Brain microvascular endothelial cell (primary cell): ENCODE measurements at regions not wholly inside any gene's neighbourhood (a gene's known extent, or its start where the extent isn't known, plus 50 kb on each side); places are given as distances from the start of the nearest gene placed in this dataset.

Experiments
- DNase-seq: peaks from one replicate; pipeline ENCODE4 v3.0.0-alpha.2; 2020
- H3K27ac ChIP-seq: fragments of 250-450 bp; sonication (Bioruptor Pico); 2 replicates; pipeline ENCODE4 v1.5.1; 2020; ENCODE audit warnings: mild to moderate bottlenecking, moderate library complexity
- H3K27me3 ChIP-seq: fragments of 250-450 bp; sonication (Bioruptor Pico); replicated peaks from 2 replicates; pipeline ENCODE4 v1.5.1; 2020; ENCODE audit warnings: mild to moderate bottlenecking
- H3K36me3 ChIP-seq: fragments of 250-450 bp; sonication (Bioruptor Pico); replicated peaks from 2 replicates; pipeline ENCODE4 v1.5.1; 2020; ENCODE audit warnings: mild to moderate bottlenecking
- H3K4me3 ChIP-seq: 2 replicates; pipeline ENCODE4 v1.5.1; 2011; ENCODE audit warnings: low read depth, mild to moderate bottlenecking, control low read depth, low read length, moderate library complexity
- in situ Hi-C: cut with HindIII; loops from 2 replicates; pipeline ENCODE4 v1.10.0; 2017; ENCODE audit warnings: low sequenced_read_pairs, low pct_ligation_motif_present
- TF ChIP-seq, protein P1 (sequence below): IDR thresholded peaks from 2 replicates; pipeline ENCODE4 v1.5.1; 2011; ENCODE audit warnings: low read depth, mild to moderate bottlenecking, moderate library complexity, low read length, control low read depth, inconsistent platforms; ENCODE audit errors: missing control alignments

DNA sequence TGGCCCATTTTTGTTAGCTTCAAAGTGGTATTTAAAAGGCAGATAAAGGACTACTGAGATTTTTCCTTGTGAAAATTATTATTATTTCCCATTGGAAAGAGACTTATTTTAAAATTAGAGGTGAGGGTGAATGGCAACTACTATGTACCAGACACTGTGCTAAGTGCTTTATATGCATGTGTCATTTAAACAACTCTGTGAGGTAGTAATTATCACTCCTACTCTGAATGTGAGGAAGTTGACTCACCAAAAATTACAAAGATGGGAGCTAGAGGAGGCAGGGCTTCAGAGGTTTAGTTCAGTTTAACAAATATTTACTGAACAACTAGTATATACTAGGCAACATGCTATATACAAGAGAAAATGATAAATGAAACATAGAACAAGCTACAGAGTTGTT is 78.2 kb downstream of the MSL3 start:
- no peaks in the 10 kb centered on the region for H3K27me3 ChIP-seq
- TF ChIP-seq, protein P1, sequence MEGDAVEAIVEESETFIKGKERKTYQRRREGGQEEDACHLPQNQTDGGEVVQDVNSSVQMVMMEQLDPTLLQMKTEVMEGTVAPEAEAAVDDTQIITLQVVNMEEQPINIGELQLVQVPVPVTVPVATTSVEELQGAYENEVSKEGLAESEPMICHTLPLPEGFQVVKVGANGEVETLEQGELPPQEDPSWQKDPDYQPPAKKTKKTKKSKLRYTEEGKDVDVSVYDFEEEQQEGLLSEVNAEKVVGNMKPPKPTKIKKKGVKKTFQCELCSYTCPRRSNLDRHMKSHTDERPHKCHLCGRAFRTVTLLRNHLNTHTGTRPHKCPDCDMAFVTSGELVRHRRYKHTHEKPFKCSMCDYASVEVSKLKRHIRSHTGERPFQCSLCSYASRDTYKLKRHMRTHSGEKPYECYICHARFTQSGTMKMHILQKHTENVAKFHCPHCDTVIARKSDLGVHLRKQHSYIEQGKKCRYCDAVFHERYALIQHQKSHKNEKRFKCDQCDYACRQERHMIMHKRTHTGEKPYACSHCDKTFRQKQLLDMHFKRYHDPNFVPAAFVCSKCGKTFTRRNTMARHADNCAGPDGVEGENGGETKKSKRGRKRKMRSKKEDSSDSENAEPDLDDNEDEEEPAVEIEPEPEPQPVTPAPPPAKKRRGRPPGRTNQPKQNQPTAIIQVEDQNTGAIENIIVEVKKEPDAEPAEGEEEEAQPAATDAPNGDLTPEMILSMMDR = no peak
- in situ Hi-C loops = no loop called here

DNA sequence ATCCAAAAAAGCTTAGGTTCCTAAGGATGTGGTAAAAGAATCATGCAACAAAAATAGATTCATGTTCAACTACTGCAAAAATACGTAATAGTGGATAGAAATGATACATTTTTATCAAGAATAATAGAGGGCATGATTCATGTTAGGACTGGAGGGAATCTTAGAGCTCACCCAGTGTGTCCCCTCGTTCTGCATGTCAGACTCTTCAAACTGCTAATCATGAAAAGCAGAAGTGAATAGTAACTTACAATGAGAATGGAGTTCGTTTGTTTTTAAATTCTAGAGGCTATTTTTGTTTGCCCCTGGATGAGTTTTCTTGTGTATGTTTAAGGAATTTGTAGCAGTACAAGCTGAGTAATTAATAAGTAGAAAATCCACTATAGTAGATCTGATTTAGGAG is 79.4 kb downstream of the MSL3 start:
- Histone ChIP-seq H3K27me3 (no peaks in the 10 kb centered on the region), H3K36me3 (no peaks in the 10 kb centered on the region), H3K4me3 (no peak overlapping the region), H3K27ac (no peak overlapping the region)
- TF ChIP-seq, protein P1 = no peak
- in situ Hi-C loops = no loop called here
- DNase-seq = no peak

More for the DNA sequence above, 78.2 kb downstream of the MSL3 start:
- Histone ChIP-seq H3K36me3 (no peaks in the 10 kb centered on the region), H3K27ac (no peak overlapping the region), H3K4me3 (no peak overlapping the region)
- DNase-seq = no peak

DNA sequence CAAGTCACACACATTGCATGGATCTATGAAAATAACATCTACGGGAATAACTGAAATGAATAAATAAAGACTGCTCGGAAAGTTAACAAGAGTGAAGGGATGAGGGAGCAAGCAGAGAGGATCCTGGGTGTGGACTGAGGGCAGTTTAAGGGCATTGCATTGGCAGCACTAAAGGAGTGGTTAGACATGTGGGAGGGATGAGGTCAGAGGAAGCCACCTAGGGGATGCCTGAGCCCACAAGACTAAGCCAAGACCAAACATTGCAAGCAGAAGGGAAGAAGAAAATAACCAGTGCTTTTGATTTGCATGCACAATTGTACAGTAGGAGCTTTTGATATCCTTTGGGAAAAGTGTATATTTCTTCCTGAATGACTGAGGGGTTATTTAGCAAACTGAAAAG is 106.1 kb downstream of the MSL3 start:
- H3K27me3 ChIP-seq = no peaks in the 10 kb centered on the region
- no peaks in the 10 kb centered on the region for H3K36me3 ChIP-seq
- in situ Hi-C loops = no loop called here
- no peak for DNase-seq
- no peak overlapping the region for H3K4me3 ChIP-seq
- TF ChIP-seq, protein P1 = no peak
- no peak overlapping the region for H3K27ac ChIP-seq

DNA sequence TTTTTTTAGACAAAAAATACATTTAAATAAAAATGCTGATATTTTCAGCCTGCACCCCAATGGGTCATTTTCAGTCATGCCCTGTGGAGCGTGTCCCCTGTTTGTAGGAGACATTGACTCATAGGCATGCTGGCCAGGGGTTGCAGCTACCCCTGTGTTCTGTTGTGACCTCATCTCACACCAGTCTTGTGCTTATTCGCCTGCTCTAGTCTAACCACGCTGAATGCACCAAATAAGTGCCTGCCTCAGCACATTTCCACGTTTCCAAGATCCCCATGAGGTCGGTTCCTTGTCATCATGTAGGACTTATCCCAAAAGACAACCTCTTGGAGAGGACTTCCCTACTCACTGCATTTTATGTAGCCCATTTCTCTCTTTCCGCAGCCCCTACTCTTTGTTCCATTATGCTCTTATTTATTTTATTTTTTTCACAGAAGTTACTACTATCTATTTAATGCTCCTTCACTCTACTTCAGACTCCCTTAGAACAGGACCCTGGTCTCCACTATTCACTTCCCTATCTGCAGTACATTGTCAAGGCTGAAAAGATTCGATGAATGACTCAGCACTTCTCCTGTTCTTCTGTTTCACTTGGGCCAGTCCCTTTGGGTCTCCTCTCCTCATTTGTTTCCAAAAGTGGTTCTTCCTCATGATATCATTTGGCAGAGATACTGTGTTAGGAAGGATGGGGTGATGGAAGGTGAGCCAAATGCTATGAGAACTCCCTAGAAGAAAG is 109.7 kb downstream of the MSL3 start:
- H3K4me3 ChIP-seq = no peak overlapping the region
- H3K27ac ChIP-seq = no peak overlapping the region
- in situ Hi-C loops = no loop called here
- H3K36me3 ChIP-seq = no peaks in the 10 kb centered on the region
- TF ChIP-seq, protein P1 = no peak
- no peaks in the 10 kb centered on the region for H3K27me3 ChIP-seq
- no peak for DNase-seq

DNA sequence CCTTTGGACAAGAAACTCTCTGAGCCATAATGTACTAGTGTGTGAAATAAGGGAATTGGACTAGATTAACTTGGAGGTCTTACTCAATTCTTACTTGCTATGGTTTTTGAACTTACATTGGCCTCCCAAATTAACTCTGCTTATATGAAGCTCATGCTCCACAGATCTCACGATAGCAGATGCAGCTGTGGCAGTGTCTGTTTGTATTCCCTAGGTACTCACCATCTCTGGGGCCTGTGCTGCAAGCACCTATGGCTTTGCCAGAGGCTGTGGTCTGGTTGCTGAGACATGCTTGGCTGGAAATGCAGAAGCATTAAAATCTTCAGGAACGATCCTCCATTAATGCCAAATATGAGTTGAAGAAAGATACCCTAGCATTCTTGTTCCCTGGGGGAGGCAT is 112.8 kb downstream of the MSL3 start:
- H3K27me3 ChIP-seq = no peaks in the 10 kb centered on the region
- TF ChIP-seq, protein P1 = no peak
- no peak for DNase-seq
- no peaks in the 10 kb centered on the region for H3K36me3 ChIP-seq
- in situ Hi-C loops = no loop called here
- H3K4me3 ChIP-seq = no peak overlapping the region
- no peak overlapping the region for H3K27ac ChIP-seq
